LNCaP clone FGC (cell line): ENCODE measurements at regions not wholly inside any gene's neighbourhood (a gene's known extent, or its start where the extent isn't known, plus 50 kb on each side); places are given as distances from the start of the nearest gene placed in this dataset.

Experiments used
- DNase-seq: peaks from one replicate; pipeline ENCODE4 v3.0.0-alpha.2; 2011; ENCODE audit warnings: low read depth
- H3K4me3 ChIP-seq: 2 replicates; pipeline ENCODE4 v1.5.1; 2011; ENCODE audit warnings: mild to moderate bottlenecking, low read depth, low read length, control low read depth
- TF ChIP-seq, protein P1 (sequence below): IDR thresholded peaks from 2 replicates; pipeline ENCODE4 v1.5.1; 2012; ENCODE audit warnings: mild to moderate bottlenecking; ENCODE audit not compliant: control insufficient read depth, insufficient read depth; ENCODE audit errors: extremely low read depth

DNA sequence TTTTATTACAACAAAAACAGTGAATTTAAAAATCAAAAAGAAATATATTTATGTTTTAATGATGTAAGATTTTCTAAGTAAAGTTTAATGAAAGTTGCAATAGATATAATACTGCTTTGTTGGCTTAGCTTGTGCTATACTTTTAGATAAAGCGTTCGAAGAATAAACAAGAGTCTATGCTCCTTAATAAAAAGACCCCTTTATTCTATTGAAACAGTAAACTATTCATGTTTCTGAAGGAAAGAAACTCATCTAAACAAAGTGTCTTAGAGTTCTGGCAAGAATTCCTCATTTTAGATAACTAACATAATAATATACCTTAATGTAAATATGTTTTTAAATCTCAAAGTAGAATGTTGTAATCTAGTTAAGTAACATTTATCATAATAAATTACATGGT is 179.0 kb downstream of the RASSF9 start:
- H3K4me3 ChIP-seq, result no peak overlapping the region
- no peak for DNase-seq
- TF ChIP-seq, protein P1, sequence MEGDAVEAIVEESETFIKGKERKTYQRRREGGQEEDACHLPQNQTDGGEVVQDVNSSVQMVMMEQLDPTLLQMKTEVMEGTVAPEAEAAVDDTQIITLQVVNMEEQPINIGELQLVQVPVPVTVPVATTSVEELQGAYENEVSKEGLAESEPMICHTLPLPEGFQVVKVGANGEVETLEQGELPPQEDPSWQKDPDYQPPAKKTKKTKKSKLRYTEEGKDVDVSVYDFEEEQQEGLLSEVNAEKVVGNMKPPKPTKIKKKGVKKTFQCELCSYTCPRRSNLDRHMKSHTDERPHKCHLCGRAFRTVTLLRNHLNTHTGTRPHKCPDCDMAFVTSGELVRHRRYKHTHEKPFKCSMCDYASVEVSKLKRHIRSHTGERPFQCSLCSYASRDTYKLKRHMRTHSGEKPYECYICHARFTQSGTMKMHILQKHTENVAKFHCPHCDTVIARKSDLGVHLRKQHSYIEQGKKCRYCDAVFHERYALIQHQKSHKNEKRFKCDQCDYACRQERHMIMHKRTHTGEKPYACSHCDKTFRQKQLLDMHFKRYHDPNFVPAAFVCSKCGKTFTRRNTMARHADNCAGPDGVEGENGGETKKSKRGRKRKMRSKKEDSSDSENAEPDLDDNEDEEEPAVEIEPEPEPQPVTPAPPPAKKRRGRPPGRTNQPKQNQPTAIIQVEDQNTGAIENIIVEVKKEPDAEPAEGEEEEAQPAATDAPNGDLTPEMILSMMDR, result no peak

DNA sequence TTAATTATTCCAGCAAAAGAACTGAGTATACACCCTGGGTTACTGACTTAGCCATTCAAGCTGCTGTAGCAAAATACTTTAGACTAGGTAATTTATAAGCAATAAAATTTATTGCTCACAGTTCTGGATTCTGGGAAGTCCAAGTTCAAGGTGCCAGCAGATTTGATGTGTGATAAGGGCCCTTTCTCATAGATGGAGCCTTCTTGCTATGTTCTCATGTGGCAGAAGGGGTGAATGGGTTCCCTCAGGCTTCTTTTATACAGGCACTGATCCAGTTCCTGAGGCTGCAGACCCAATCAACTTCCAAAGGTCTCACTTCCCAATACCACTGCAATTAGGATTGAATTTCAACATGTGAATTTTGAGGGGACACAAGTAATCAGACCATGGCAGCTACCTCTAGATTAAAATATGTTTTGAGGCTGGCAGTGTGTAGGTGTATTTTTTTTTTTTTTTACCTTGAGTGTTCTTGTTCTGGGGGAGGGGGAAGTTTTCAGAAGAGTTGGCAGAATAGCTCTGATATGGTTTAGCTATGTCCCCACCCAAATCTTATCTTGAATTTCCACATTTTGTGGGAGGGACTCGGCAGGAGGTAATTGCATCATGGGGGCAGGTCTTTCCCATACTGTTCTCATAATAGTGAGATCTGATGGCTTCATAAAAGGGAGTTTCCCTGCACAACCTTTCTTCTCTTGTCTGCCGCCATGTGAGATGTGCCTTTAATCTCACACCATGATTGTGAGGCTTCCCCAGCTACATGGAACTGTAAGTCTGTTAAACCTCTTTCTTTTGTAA is 178.2 kb downstream of the RASSF9 start:
- DNase-seq, result no peak
- TF ChIP-seq, protein P1, result no peak
- H3K4me3 ChIP-seq, result no peak overlapping the region

DNA sequence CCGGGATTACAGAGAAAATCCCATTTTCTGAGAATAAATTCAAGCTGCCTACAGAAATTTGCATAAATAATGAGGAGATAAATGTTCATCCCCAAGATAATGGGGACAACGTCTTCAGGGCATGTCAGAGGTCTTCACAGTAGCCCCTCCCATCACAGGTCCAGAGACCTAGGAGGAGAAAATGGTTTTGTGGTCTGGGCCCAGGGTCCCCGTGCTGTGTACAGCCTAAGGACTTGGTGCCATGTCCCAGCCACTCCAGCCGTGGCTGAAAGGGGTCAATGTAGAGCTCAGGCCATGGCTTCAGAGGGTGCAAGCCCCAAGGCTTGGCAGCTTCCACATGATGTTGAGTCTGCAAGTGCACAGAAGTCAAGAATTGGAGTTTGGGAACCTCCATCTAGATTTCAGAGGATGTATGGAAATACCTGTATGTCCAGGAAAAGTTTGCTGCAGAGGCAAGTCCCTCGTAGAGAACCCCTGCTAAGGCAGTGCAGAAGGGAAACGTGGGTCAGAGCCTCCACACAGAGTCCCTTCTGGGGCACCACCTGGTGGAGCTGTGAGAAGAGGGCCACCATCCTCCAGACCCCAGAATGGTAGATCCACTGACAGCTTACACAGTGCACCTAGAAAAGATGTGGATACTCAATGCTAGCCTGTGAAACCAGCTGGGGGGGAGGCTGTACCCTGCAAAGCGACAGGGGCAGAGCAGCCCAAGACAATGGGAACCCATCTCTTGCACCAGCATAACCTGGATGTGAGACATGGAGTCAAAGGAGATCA is 176.3 kb downstream of the RASSF9 start:
- TF ChIP-seq, protein P1, result no peak
- no peak for DNase-seq
- H3K4me3 ChIP-seq, result no peak overlapping the region

DNA sequence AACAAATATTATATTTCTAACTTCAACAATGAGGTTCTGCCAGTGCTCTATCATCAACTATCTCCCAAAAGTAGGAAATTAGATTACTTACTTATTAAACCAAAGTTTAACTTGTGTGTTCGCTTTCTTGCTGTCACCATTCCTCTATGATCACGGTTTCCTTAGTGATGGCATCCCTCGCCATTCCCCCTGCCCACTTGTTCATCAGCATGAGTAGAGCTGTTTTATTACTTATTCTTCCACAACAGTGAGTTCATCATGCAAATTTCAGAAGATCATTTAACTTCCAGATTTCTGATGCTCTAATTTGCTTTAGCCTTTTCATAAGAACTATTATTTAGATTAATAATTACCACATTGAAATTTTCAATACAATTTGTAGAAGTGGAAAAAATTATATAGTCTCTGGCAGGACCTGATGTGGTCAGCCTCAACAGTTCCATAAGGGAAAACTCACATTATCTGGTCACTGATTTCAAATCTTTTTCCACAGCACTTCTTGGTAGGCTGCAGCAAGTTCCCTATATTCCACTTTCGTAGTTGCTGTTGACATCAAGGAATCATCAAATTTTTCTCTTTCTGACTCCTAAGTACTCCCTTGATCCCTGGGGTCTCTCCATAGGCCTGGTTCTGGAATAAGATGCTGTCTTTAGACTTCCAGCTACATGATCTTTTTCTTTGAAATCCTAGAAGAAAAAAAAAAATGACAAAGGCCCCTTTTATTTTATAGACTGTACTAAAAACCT is 174.6 kb downstream of the RASSF9 start:
- H3K4me3 ChIP-seq, result no peak overlapping the region
- TF ChIP-seq, protein P1, result no peak
- DNase-seq, result no peak

DNA sequence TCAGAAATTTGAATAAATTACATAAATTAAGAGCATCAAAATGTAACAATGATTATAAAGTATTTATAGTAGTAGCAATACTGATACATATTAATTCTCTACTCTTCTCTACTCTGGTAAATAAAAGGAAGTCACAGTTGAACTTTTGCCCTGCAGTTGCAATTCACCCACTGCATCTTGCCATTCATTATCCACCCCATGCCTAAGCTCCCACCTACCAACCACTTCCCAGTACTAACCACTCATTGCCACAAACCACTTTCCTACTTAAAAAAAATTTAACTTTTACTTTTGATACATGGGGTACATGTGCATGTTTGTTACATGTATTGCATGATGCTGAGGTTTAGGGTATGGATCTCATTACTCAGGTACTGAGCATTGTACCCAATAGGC is 174.0 kb downstream of the RASSF9 start:
- TF ChIP-seq, protein P1, result no peak
- H3K4me3 ChIP-seq, result no peak overlapping the region
- no peak for DNase-seq

DNA sequence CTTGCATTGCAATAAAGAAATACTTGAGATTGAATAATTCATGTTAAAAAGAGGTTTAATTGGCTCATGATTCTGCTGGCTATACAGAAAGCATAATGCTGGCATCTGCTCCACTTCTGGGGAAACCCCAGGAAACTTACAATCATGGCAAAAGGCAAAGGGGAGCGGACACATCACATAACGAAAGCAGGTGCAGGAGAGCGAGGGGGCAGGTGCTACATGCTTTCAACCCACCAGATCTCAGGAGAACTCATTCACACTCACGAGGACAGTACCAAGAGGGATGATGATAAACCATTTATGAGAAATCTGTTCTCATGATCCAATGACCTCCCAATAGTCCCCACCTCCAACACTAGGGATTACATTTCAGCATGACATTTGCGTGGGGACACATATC is 172.6 kb downstream of the RASSF9 start:
- no peak overlapping the region for H3K4me3 ChIP-seq
- DNase-seq, result no peak
- TF ChIP-seq, protein P1, result no peak
